Vagina (tissue), 2 donors: ENCODE measurements at regions not wholly inside any gene's neighbourhood (a gene's known extent, or its start where the extent isn't known, plus 50 kb on each side); places are given as distances from the start of the nearest gene placed in this dataset.

ENCODE experiments used
- POLR2A ChIP-seq, 2 donors: fragments of 450-650 bp; IDR thresholded peaks; one replicate each; pipeline ENCODE4 v1.6.1; 2017; ENCODE audit warnings: antibody characterized with exemption in 2 of 2, mild to moderate bottlenecking in 2 of 2, moderate library complexity in 2 of 2
- POLR2AphosphoS5 ChIP-seq, 2 donors: sonication (generic); formaldehyde crosslinking; IDR thresholded peaks; one replicate each; pipeline ENCODE4 v1.9.0; 2017; ENCODE audit warnings: antibody characterized with exemption in 2 of 2, mild to moderate bottlenecking in 2 of 2, low read depth in 1 of 2; ENCODE audit not compliant: insufficient read depth in 1 of 2
- TF ChIP-seq, protein P1 (sequence below), 3 experiments: fragments of 450-650 bp in 2 of 3; fragments of 200-600 bp in 1 of 3; sonication (generic) in 1 of 3; IDR thresholded peaks; one replicate each; pipeline ENCODE4 v1.5.1; 2017 to 2019; ENCODE audit warnings: antibody characterized with exemption in 3 of 3, mild to moderate bottlenecking in 2 of 3, moderate library complexity in 2 of 3

DNA sequence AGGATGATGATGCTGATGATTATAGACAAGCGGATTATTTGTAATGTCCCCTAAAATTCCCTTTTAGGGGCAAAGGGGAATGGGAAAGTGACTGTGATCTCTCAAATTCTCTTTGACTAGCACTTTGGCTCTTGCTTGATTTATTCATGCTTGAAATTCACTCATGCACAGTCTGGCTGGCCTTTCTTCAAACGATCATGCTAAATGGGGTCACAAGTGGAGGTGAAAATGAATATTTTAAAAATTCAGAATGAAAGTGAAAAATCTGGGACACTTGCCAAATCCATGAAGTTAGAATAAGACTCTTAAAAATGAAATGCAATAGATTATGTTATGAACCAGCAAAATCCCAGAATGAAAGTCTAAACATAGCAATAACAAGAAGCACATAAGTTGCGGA is 173.4 kb upstream of the RAI2 start:
- TF ChIP-seq, protein P1, sequence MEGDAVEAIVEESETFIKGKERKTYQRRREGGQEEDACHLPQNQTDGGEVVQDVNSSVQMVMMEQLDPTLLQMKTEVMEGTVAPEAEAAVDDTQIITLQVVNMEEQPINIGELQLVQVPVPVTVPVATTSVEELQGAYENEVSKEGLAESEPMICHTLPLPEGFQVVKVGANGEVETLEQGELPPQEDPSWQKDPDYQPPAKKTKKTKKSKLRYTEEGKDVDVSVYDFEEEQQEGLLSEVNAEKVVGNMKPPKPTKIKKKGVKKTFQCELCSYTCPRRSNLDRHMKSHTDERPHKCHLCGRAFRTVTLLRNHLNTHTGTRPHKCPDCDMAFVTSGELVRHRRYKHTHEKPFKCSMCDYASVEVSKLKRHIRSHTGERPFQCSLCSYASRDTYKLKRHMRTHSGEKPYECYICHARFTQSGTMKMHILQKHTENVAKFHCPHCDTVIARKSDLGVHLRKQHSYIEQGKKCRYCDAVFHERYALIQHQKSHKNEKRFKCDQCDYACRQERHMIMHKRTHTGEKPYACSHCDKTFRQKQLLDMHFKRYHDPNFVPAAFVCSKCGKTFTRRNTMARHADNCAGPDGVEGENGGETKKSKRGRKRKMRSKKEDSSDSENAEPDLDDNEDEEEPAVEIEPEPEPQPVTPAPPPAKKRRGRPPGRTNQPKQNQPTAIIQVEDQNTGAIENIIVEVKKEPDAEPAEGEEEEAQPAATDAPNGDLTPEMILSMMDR (IDR thresholded peaks at IDR 0.05): no peak
- TF ChIP-seq POLR2A (IDR thresholded peaks at IDR 0.05): no peak
- TF ChIP-seq POLR2AphosphoS5 (IDR thresholded peaks at IDR 0.05; ENCODE audit: insufficient read depth in 1 of 2, low read depth in 1 of 2): no peak
